BLaER1 (cell line): ENCODE measurements at regions not wholly inside any gene's neighbourhood (a gene's known extent, or its start where the extent isn't known, plus 50 kb on each side); places are given as distances from the start of the nearest gene placed in this dataset.

Source experiments
- H3K27ac ChIP-seq: shearing (Covaris generic); formaldehyde crosslinking; 2 replicates; pipeline ENCODE4 v1.8.1; 2022
- H3K27me3 ChIP-seq: shearing (Covaris generic); formaldehyde crosslinking; 2 replicates; pipeline ENCODE4 v1.8.1; 2022
- H3K36me3 ChIP-seq: shearing (Covaris generic); formaldehyde crosslinking; 2 replicates; pipeline ENCODE4 v1.8.1; 2022
- H3K4me1 ChIP-seq: shearing (Covaris generic); formaldehyde crosslinking; 2 replicates; pipeline ENCODE4 v1.8.1; 2022
- H3K4me2 ChIP-seq: shearing (Covaris generic); formaldehyde crosslinking; 2 replicates; pipeline ENCODE4 v1.8.1; 2022
- H3K4me3 ChIP-seq: shearing (Covaris generic); formaldehyde crosslinking; 2 replicates; pipeline ENCODE4 v1.8.1; 2022
- H3K9ac ChIP-seq: shearing (Covaris generic); formaldehyde crosslinking; 2 replicates; pipeline ENCODE4 v1.8.1; 2022
- H3K9me3 ChIP-seq: shearing (Covaris generic); formaldehyde crosslinking; 2 replicates; pipeline ENCODE4 v1.8.1; 2022
- H4K20me1 ChIP-seq: shearing (Covaris generic); formaldehyde crosslinking; 2 replicates; pipeline ENCODE4 v1.8.1; 2022
- Cebpa-rat ChIP-seq: shearing (Covaris generic); IDR thresholded peaks from 2 replicates; pipeline ENCODE4 v1.8.1; 2022

DNA sequence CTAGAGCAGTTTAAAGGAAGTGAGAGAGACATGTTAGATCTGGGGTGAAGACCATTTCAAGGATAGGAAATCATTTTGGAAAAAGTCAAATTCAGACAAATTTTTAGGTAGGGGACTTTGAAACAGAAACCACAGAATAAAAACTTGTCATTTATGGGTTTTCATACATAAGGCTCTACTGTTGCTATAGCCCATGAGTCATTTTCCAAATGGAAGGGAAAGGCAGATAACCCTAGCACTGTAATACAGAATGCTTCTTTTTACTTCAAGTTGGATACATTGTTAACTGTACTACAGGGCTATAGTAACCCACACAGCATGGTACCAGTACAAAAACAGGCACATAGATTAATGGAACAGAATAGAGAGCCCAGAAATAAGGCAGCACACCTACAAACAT, 455.4 kb downstream of the EBF1 start:
- Histone ChIP-seq H3K9me3 (peaks cover 20% of the 10 kb centered on the region), H3K4me1 (peaks cover 9% of the 10 kb centered on the region), H3K27ac (no peak overlapping the region), H3K36me3 (no peaks in the 10 kb centered on the region), H3K4me3 (no peak overlapping the region), H4K20me1 (no peaks in the 10 kb centered on the region), H3K4me2 (no peak overlapping the region), H3K27me3 (no peaks in the 10 kb centered on the region), H3K9ac (no peak overlapping the region)
- TF ChIP-seq Cebpa-rat = no peak

DNA sequence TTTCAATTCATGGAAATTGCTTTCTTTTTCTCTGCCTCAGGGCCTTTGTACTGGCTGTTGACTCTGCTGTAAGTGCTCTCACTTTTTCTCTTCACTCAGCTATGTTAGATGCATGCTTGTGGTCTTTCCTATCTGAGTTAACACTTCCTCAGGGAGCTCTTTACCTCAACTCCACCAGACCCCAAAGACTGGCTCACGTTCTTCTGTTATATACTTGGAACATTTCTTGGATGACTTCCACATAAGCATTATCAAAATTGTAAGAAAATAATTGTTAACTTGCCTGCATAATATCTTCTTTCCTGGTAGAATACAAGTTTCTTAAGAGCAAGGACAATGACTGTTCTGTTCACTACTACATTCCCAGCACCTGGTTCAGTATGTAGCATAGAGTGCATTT, 455.9 kb downstream of the EBF1 start:
- Histone ChIP-seq H4K20me1 (no peaks in the 10 kb centered on the region), H3K4me2 (no peak overlapping the region), H3K9me3 (peaks cover 17% of the 10 kb centered on the region), H3K27me3 (no peaks in the 10 kb centered on the region), H3K4me3 (no peak overlapping the region), H3K9ac (no peak overlapping the region), H3K4me1 (peaks cover 9% of the 10 kb centered on the region), H3K27ac (no peak overlapping the region), H3K36me3 (no peaks in the 10 kb centered on the region)
- no peak for TF ChIP-seq Cebpa-rat

DNA sequence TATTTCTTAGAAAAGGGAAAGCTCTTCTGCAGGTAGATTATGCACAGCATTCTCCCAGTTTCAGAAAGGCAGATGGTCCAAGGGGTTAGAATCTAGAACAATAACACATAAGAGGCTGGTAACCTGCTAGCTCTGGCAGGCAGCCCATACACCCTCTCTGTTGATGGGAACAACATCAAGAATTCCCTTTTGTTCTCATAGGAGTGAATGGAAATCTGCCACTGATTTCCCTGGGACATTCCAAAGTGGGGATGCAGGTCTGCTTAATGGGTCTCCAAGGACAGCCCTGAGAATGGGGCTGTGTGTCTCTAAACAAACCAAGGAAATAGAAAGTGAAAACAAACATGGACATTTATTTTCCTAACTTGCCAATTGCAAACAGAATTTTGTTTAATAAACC, 456.8 kb downstream of the EBF1 start:
- H3K4me1 ChIP-seq = peaks cover 9% of the 10 kb centered on the region
- peaks cover 10% of the 10 kb centered on the region for H3K9me3 ChIP-seq
- no peaks in the 10 kb centered on the region for H3K36me3 ChIP-seq
- H4K20me1 ChIP-seq = no peaks in the 10 kb centered on the region
- TF ChIP-seq Cebpa-rat = no peak
- no peak overlapping the region for H3K4me2 ChIP-seq
- no peaks in the 10 kb centered on the region for H3K27me3 ChIP-seq
- H3K4me3 ChIP-seq = no peak overlapping the region
- no peak overlapping the region for H3K9ac ChIP-seq
- H3K27ac ChIP-seq = no peak overlapping the region

DNA sequence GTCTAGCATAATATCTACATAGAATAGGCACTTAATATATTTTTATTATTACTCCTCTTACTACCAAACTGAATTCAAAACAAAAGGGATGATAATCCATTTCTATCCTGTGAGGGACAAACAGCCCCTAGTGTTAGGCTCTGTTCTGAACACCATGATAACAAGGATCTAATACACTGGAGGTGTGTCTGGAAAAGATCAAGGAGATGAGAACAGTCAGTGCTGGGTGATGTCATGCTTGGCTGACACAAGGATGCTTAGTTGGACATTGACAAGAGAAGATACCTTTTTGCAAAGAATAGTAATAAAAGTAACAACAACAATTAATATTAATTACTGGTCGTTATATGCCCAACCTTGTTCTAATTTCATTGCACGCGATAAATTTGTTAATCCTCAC, 458.7 kb downstream of the EBF1 start:
- H3K4me3 ChIP-seq = no peak overlapping the region
- no peaks in the 10 kb centered on the region for H3K27me3 ChIP-seq
- H3K4me1 ChIP-seq = peaks cover 9% of the 10 kb centered on the region
- TF ChIP-seq Cebpa-rat = no peak
- no peaks in the 10 kb centered on the region for H4K20me1 ChIP-seq
- H3K9ac ChIP-seq = no peak overlapping the region
- peaks cover 14% of the 10 kb centered on the region; the same call in 1 of the 2 replicates for H3K9me3 ChIP-seq
- no peak overlapping the region for H3K4me2 ChIP-seq
- no peaks in the 10 kb centered on the region for H3K36me3 ChIP-seq
- no peak overlapping the region for H3K27ac ChIP-seq

DNA sequence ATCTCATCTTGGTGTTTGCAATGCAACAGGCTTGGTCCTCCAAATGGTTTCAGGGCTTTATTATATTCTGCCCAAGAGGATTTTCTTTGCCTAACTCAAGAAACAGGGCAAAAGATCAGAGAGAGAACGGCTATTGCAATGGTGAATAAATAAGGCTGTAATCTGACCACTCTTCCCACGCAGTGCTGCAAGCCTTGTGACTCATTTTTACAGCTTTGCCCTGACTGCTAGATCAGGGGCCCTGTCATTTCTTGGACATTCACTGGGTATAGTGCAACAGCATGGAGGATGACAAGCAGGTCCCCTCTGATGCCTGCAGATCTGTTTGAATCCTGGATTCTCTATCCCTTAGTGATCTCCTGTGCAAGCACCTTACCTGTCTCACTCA, 459.1 kb downstream of the EBF1 start:
- H4K20me1 ChIP-seq = no peaks in the 10 kb centered on the region
- no peaks in the 10 kb centered on the region for H3K36me3 ChIP-seq
- peaks cover 19% of the 10 kb centered on the region; the same call in 1 of the 2 replicates for H3K9me3 ChIP-seq
- H3K9ac ChIP-seq = no peak overlapping the region
- no peak overlapping the region for H3K4me3 ChIP-seq
- TF ChIP-seq Cebpa-rat = no peak
- H3K4me2 ChIP-seq = no peak overlapping the region
- peaks cover 9% of the 10 kb centered on the region for H3K4me1 ChIP-seq
- H3K27me3 ChIP-seq = no peaks in the 10 kb centered on the region
- no peak overlapping the region for H3K27ac ChIP-seq

DNA sequence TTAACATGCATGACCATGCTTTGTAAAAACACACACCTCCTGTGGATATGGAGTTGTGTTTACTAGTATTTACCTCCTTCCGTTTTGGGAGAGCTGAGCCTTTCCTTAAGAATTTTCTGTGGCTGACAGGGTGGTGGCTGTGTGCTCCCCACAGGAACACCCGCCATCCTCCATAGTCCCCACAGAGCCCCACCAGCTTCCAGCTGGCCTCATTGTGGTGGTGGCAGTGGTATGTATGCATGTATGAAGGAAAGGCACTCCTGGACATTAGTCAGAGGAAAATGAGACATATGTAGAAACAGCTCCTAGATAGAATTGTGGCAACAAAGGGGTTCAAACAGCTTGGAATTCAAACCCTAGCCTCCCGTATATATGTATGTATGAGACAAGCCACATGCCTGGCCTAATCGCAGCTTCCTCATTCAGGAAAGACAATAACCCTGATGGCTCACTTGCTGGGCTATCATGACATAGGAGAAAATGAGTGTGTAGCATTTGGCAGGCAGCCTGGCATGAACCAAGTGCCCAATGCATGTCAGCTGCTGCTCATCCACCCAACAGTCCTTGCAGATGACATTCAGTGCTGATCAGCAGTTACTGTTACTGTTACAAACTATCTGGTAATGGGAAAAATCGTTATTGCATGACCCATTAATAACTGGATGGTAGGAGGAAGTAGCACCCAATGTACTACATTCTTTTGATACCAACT, 459.7 kb downstream of the EBF1 start:
- H3K9me3 ChIP-seq = peaks cover 21% of the 10 kb centered on the region; the same call in 1 of the 2 replicates
- H3K27ac ChIP-seq = no peak overlapping the region
- H3K27me3 ChIP-seq = no peaks in the 10 kb centered on the region
- H4K20me1 ChIP-seq = no peaks in the 10 kb centered on the region
- peak overlapping the region; percentile 33 for H3K4me2 ChIP-seq
- H3K9ac ChIP-seq = no peak overlapping the region
- peaks cover 9% of the 10 kb centered on the region for H3K4me1 ChIP-seq
- H3K36me3 ChIP-seq = no peaks in the 10 kb centered on the region
- no peak overlapping the region for H3K4me3 ChIP-seq
- no peak for TF ChIP-seq Cebpa-rat

DNA sequence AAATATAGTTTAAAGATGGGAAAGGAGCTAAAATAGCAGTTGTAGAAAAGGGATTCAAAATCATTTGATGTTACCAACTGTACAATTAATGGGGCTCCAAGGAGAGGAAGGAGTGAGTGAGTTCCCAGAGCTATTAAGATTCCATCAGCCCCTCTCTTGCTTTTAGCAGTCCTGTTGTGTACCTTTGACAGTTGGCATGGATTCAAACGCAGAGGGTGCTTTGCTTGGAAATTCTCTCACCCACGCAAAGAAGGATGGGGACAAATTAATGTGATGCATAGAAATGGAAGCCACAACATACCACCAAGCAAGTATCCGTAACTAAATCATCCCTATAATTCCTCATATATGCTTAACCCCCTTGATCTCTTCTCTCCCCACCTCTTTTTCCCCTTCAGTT, 461.3 kb downstream of the EBF1 start:
- H4K20me1 ChIP-seq = no peaks in the 10 kb centered on the region
- H3K27ac ChIP-seq = no peak overlapping the region
- no peak overlapping the region for H3K4me3 ChIP-seq
- peaks cover 27% of the 10 kb centered on the region for H3K9me3 ChIP-seq
- no peak overlapping the region for H3K9ac ChIP-seq
- H3K27me3 ChIP-seq = no peaks in the 10 kb centered on the region
- H3K36me3 ChIP-seq = no peaks in the 10 kb centered on the region
- H3K4me1 ChIP-seq = peaks cover 9% of the 10 kb centered on the region
- no peak for TF ChIP-seq Cebpa-rat
- no peak overlapping the region for H3K4me2 ChIP-seq

DNA sequence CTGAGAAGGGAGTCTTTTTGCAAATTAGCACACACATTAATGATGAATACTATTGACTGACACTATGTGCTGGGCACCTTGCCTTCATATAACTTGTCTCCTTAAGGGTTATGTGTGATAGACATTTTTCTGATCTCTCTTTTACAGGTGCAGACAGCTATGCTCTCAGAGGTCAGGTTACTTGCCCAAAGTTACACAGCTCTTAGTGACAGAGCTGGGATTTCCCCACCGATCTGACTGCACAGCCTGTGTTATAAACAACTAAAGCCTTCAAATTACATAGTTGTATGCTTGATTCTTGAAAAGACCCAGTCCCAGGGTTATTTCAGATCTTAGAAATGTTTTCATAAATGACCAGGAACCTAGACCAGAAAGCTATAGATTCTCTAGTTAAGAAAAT, 462.7 kb downstream of the EBF1 start:
- no peak overlapping the region for H3K4me2 ChIP-seq
- H3K27me3 ChIP-seq = no peaks in the 10 kb centered on the region
- H3K27ac ChIP-seq = no peak overlapping the region
- no peaks in the 10 kb centered on the region for H3K36me3 ChIP-seq
- H3K4me3 ChIP-seq = no peak overlapping the region
- H4K20me1 ChIP-seq = no peaks in the 10 kb centered on the region
- H3K9me3 ChIP-seq = peaks cover 24% of the 10 kb centered on the region
- H3K4me1 ChIP-seq = peaks cover 9% of the 10 kb centered on the region
- no peak overlapping the region for H3K9ac ChIP-seq
- TF ChIP-seq Cebpa-rat = no peak

DNA sequence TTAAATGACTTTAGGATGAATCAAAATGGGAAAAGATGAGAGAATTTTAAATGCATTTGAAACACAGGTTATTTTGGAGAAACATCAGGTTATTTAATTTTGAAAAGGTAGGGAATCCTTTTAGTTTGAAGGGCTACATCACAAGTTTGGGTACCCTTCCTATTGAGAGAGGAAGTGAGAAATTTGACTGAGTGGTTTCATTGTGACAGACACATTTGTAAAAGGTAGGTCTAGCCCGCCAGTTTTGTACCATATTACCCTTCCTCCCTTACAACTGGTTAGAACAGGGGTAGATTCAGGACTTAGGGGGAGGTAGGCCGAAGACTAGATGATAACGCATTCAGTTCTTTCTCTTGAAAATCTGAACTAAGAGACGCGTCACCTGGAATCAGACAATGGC, 464.2 kb downstream of the EBF1 start:
- Histone ChIP-seq H3K4me3 (no peak overlapping the region), H3K9ac (no peak overlapping the region), H3K36me3 (no peaks in the 10 kb centered on the region), H3K4me1 (peaks cover 9% of the 10 kb centered on the region), H3K27ac (no peak overlapping the region), H3K4me2 (no peak overlapping the region), H3K27me3 (no peaks in the 10 kb centered on the region), H3K9me3 (peaks cover 35% of the 10 kb centered on the region), H4K20me1 (no peaks in the 10 kb centered on the region)
- no peak for TF ChIP-seq Cebpa-rat

DNA sequence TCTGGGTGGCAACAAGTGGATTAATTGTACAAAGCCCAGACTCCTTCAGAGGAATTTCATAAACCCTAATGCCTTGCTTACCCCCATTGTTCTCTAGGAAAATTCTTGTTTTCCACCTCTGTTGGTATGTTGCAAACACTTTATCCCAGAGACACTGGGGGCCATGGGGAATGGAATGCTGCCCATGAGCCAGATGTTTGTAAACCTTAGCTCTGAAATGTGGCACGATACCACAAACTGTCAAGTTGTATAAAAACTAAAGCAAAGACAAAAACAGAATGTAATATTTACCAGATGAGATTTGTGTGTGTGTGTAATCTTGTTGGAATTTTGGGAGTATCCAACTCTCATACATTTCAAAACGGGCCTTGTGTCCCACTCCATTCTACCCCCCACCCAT, 465.0 kb downstream of the EBF1 start:
- no peak overlapping the region for H3K4me2 ChIP-seq
- no peaks in the 10 kb centered on the region for H3K36me3 ChIP-seq
- no peaks in the 10 kb centered on the region for H3K27me3 ChIP-seq
- no peaks in the 10 kb centered on the region for H4K20me1 ChIP-seq
- H3K27ac ChIP-seq = no peak overlapping the region
- no peak overlapping the region for H3K4me3 ChIP-seq
- H3K9ac ChIP-seq = no peak overlapping the region
- H3K9me3 ChIP-seq = peaks cover 39% of the 10 kb centered on the region
- H3K4me1 ChIP-seq = peaks cover 1% of the 10 kb centered on the region
- TF ChIP-seq Cebpa-rat = no peak
